DOHH2 (cell line): ENCODE measurements at regions not wholly inside any gene's neighbourhood (a gene's known extent, or its start where the extent isn't known, plus 50 kb on each side); places are given as distances from the start of the nearest gene placed in this dataset.

ENCODE experiments used
- H3F3A ChIP-seq: fragments of 200-600 bp; sonication (generic), shearing (Covaris generic); 2 replicates; pipeline ENCODE4 v1.6.0; 2016; ENCODE audit warnings: antibody characterized with exemption, mild to moderate bottlenecking; ENCODE audit not compliant: control insufficient read depth, insufficient read depth
- H3K27ac ChIP-seq: fragments of 200-600 bp; sonication (generic); 2 replicates; pipeline ENCODE4 v1.5.1; 2014; ENCODE audit warnings: low read depth, mild to moderate bottlenecking, low read length, moderate library complexity
- H3K27me3 ChIP-seq: fragments of 200-600 bp; sonication (generic); 2 replicates; pipeline ENCODE4 v1.6.1; 2014; ENCODE audit warnings: mild to moderate bottlenecking, low read length, mixed read lengths; ENCODE audit not compliant: control insufficient read depth
- H3K36me3 ChIP-seq: fragments of 200-600 bp; sonication (generic); 2 replicates; pipeline ENCODE4 v1.6.1; 2014; ENCODE audit warnings: mild to moderate bottlenecking, low read length, moderate library complexity, mixed read lengths; ENCODE audit not compliant: control insufficient read depth
- H3K4me1 ChIP-seq: fragments of 200-600 bp; sonication (generic); 2 replicates; pipeline ENCODE4 v1.6.1; 2014; ENCODE audit warnings: mild to moderate bottlenecking, low read length, mixed read lengths; ENCODE audit not compliant: control insufficient read depth
- H3K4me2 ChIP-seq: fragments of 200-600 bp; sonication (generic); 2 replicates; pipeline ENCODE4 v1.6.0; 2014; ENCODE audit warnings: mild to moderate bottlenecking, low read length, moderate library complexity
- H3K4me3 ChIP-seq: fragments of 200-600 bp; sonication (generic); 2 replicates; pipeline ENCODE4 v1.5.1; 2014; ENCODE audit warnings: mild to moderate bottlenecking, low read length, mixed read lengths
- H3K79me2 ChIP-seq: fragments of 200-600 bp; sonication (generic); 2 replicates; pipeline ENCODE4 v1.6.1; 2014; ENCODE audit warnings: mild to moderate bottlenecking, low read length, mixed read lengths; ENCODE audit not compliant: control insufficient read depth
- H3K9me2 ChIP-seq: fragments of 200-600 bp; sonication (generic); replicated peaks from 2 replicates; pipeline ENCODE4 v1.6.1; 2014; ENCODE audit warnings: mild to moderate bottlenecking, low read length, mixed read lengths; ENCODE audit not compliant: control insufficient read depth
- H3K9me3 ChIP-seq: fragments of 200-600 bp; sonication (generic); 2 replicates; pipeline ENCODE4 v1.6.1; 2014; ENCODE audit warnings: antibody characterized with exemption, low read length, mixed read lengths; ENCODE audit not compliant: control insufficient read depth, insufficient read depth
- H4K20me1 ChIP-seq: fragments of 200-600 bp; sonication (generic); 2 replicates; pipeline ENCODE4 v1.6.0; 2014; ENCODE audit warnings: low read depth, mild to moderate bottlenecking, antibody characterized with exemption, low read length, moderate library complexity; ENCODE audit not compliant: control insufficient read depth, insufficient read depth
- CTCF ChIP-seq: fragments of 200-600 bp; sonication (generic); IDR thresholded peaks from one replicate; pipeline ENCODE4 v1.5.1; 2014; ENCODE audit warnings: antibody characterized with exemption, mild to moderate bottlenecking, low read depth, low read length; ENCODE audit not compliant: poor library complexity, severe bottlenecking
- EZH2phosphoT487 ChIP-seq: fragments of 200-600 bp; sonication (generic); IDR thresholded peaks from 2 replicates; pipeline ENCODE4 v1.6.1; 2017; ENCODE audit warnings: borderline replicate concordance, mild to moderate bottlenecking, antibody characterized with exemption, low read length, moderate library complexity, mixed read lengths

- no peaks in the 10 kb centered on the region for H4K20me1 ChIP-seq
- H3K9me3 ChIP-seq = no peaks in the 10 kb centered on the region
- no peak overlapping the region for H3K4me3 ChIP-seq
- no peaks in the 10 kb centered on the region for H3K9me2 ChIP-seq
- no peaks in the 10 kb centered on the region for H3K27me3 ChIP-seq
- no peaks in the 10 kb centered on the region for H3K79me2 ChIP-seq
- no peak overlapping the region for H3K27ac ChIP-seq
- no peak overlapping the region for H3K4me2 ChIP-seq
- H3F3A ChIP-seq = no peaks in the 10 kb centered on the region
- H3K4me1 ChIP-seq = no peaks in the 10 kb centered on the region
- H3K36me3 ChIP-seq = no peaks in the 10 kb centered on the region
- TF ChIP-seq CTCF = no peak
- no peak for TF ChIP-seq EZH2phosphoT487
Measured at GRCh38 chr10:44233561-44234482, 151.1 kb downstream of the CXCL12 start.

GRCh38 chr10:44217274-44217820 lies 167.6 kb downstream of the CXCL12 start:
- Histone ChIP-seq H3K36me3 (no peaks in the 10 kb centered on the region), H3K4me1 (no peaks in the 10 kb centered on the region), H3K9me3 (peaks cover 7% of the 10 kb centered on the region; the same call in 1 of the 2 replicates), H3K9me2 (no peaks in the 10 kb centered on the region), H3K79me2 (no peaks in the 10 kb centered on the region), H3K4me2 (no peak overlapping the region), H4K20me1 (no peaks in the 10 kb centered on the region), H3K27me3 (no peaks in the 10 kb centered on the region), H3F3A (no peaks in the 10 kb centered on the region), H3K4me3 (no peak overlapping the region), H3K27ac (no peak overlapping the region)
- TF ChIP-seq CTCF = no peak
- TF ChIP-seq EZH2phosphoT487 = no peak

GRCh38 chr10:44216073-44216472 lies 168.8 kb downstream of the CXCL12 start:
- peaks cover 7% of the 10 kb centered on the region; the same call in 1 of the 2 replicates for H3K9me3 ChIP-seq
- no peaks in the 10 kb centered on the region for H3K36me3 ChIP-seq
- no peaks in the 10 kb centered on the region for H3K27me3 ChIP-seq
- H4K20me1 ChIP-seq = no peaks in the 10 kb centered on the region
- no peak overlapping the region for H3K4me2 ChIP-seq
- H3F3A ChIP-seq = no peaks in the 10 kb centered on the region
- H3K79me2 ChIP-seq = no peaks in the 10 kb centered on the region
- H3K4me3 ChIP-seq = no peak overlapping the region
- H3K9me2 ChIP-seq = no peaks in the 10 kb centered on the region
- H3K27ac ChIP-seq = no peak overlapping the region
- H3K4me1 ChIP-seq = no peaks in the 10 kb centered on the region
- no peak for TF ChIP-seq EZH2phosphoT487
- TF ChIP-seq CTCF = no peak
